NCI-H526 (cell line): ENCODE measurements at regions not wholly inside any gene's neighbourhood (a gene's known extent, or its start where the extent isn't known, plus 50 kb on each side); places are given as distances from the start of the nearest gene placed in this dataset.

Experiments
- DNase-seq, 2 experiments: peaks; one replicate each; lab custom pipeline; 2025; lab: John Stamatoyannopoulos, UW

GRCh38 chr18:76573325-76574025 is 78.4 kb upstream of the ZNF516 start:
- DNase-seq = no peak

DNA sequence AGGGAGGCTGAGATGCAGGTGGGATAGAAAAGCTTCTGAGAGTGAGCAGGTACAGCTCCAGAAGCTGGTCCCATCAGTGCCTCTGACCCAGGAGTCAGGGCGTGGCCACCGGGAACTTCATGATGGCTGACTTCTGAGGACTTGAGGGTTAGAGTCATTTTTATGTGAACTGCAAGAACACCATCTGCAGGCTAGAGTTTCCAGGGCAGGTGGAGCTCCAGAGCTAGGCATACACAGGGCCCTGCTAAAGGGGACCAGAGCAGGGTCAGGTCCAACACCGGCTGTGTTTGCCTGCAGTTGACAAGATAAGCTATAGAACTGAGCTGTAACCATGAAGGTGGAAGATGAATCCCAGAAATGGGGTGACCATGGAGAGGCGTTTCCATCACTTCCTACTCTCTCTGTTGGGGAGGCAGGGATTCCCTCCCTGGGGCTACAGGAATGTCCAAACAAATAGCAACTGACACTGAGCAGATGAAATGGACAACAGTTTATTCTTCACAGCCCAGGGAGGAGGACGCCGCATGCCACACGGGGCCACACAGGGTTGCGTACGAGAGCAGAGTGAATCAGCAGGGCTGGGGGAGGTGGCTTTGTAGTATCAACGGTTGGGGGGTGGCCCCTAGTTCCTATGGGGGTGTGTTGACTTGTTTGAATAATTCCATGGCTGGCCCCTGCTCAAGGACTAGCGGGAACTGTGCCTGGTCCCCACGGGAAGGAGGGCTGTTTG is 77.6 kb upstream of the ZNF516 start:
- DNase-seq = peak in 1 of 2 experiments; percentile 13

GRCh38 chr18:76571689-76572088 is 76.6 kb upstream of the ZNF516 start:
- no peak for DNase-seq

DNA sequence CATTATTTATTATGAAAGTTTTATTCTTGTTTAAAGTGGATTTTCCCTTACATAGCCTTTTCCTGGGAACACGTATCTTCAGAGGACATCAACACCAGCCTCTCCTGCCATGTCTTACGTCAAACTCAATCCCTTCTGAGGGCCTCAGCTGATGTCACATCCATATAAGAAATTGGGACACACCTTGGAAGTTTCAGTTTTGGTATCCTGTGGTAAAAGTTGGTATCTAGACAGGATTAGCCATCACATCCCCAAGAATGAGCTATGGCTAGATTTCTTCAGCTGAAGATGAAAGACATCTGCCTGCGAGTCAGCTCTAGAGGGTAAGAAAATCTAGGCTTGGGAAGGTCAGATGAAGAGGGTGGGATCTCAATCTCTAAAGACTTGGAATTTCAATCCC is 75.8 kb upstream of the ZNF516 start:
- DNase-seq = no peak

DNA sequence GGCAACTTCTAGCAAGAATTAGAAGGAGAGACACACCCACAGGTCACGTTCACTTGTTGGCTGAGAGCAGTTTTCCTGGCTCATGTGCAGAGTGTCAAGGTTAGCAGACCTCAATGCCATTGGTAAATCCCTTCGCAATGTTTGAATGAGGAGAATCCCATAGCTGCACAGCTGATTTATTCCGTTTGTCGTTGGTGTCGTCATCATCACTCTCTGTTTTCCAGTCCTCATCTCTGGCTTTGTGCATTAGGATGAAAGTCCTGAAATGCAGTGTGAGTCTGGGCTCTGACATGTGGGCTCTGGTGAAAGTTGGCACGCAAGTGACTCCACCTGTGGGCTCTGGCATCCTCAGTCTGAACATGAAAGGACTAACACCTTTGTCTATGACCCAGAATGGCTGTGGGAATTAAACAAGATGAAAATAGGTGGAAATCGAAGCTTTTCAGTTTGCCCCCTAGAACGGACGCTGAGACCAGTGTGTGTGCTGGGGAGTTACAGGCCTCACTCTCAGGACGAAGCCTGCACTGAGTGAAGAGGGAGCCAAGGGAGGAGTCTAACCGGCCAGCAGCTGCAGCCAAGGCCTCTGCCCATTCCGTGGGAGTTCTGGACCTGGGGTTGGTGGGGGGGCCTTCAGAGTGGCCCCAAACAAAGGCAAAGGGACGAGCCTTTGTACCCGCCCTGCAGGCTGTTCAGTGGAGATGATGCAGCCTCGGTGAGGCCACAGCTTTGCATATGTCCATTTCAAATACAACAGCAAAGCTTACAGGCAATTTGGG is 74.8 kb upstream of the ZNF516 start:
- no peak for DNase-seq

- no peak for DNase-seq
These were observed 73.7 kb upstream of the ZNF516 start for GRCh38 chr18:76568731-76569130.

- DNase-seq = no peak
These were observed 72.9 kb upstream of the ZNF516 start for GRCh38 chr18:76567835-76568445.

DNA sequence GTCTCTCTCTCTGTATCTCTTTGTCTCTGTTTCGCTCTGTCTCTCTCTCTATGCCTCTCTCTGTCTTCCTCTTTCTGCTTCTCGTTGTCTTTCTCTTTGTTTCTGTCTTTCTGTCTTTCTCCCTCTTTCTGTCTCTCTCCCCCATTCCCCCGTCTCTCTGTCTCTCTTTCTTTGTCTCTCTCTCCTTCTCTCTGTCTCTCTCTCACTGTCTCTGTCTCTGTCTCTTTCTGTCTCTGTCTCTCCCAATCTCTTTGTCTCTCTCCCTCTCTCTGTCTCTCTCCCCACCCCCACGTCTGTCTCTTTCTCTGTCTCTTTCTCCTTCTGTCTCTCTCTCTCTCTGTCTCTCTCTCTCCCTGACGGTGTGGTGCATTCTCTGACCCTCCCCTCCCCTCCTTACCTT is 71.9 kb upstream of the ZNF516 start:
- DNase-seq = no peak

- peak; percentile 43 to 62 for DNase-seq
These were observed 70.5 kb upstream of the ZNF516 start for GRCh38 chr18:76565238-76566173.

- DNase-seq = no peak
These were observed 69.7 kb upstream of the ZNF516 start for GRCh38 chr18:76564655-76565237.

GRCh38 chr18:76564117-76564516 is 69.1 kb upstream of the ZNF516 start:
- DNase-seq = no peak

DNA sequence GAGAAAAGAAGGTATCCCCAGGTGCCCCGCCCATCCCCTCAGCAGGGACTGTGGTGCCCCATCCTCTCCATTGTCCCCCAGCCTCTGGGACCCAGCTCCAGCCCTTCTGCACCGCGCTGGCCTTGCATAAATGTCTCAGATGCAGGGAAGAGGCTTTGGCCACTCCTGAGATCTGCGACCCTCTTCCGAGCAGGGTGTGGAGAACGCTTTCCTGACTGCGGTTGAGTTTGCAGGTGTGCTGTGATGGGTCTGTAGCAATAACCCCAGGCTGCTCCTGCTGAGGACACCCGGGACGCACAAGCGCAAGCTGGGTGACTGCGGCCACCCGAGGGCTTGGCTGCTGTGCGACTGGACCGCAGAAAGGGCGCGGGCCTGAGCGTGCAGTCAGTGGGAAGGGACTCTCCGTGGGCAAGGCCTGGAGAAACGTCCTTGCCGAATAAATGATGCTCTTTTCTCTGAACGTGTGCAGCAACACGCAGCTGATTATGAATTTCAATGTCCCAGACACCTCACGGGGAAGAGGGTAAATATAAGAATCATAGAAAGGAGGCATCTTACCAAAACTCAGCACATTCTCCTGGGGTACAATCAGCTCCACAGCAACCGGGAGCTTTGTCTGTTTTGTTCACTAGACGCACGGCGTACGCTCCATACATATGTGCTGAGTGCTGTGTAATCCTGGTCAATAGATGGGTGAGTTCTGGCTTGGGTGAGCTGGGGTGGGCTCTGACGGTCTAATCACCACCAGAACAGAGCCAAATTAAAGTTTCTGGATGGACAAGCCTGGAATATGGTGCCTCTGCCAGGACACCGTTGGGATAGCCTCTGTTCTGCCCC is 67.5 kb upstream of the ZNF516 start:
- DNase-seq = no peak

DNA sequence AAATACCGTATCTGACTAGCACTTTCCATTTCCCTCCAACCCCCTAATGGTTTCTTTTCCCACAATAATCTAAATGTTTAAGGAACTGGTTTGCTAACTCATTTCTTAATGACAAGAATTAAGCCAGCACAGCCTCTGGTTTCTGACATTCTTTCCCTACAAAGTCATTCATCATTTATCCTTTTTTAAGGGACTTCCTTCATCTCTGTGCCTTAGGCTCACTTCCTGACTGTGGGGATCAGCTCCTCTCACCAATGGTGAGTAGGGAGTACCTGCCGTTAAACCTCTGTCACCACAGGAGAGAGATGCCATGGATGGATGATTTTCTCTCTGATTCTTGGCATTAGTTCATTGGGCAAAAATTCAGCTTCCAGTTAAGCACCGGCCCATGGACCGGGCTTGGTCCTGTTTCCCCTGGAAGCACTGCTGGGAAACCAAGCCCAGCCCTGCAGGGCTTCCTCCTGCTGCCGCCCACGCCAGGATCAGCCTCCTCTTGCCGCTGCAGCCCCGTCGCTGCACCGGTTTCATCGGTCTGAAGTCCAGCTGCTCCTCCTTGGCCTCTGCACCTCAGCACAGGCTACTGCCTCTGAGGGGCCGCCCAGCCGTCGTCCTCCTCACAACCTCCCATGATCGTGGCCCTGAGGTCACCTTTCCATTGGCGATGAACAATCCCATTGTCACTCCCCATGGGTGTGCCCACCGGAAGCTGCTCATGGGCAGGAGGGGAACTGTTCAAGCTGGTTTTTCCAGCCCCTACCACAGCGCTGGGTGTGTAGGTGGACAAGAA is 64.0 kb upstream of the ZNF516 start:
- peak; percentile 13 to 71 for DNase-seq

DNA sequence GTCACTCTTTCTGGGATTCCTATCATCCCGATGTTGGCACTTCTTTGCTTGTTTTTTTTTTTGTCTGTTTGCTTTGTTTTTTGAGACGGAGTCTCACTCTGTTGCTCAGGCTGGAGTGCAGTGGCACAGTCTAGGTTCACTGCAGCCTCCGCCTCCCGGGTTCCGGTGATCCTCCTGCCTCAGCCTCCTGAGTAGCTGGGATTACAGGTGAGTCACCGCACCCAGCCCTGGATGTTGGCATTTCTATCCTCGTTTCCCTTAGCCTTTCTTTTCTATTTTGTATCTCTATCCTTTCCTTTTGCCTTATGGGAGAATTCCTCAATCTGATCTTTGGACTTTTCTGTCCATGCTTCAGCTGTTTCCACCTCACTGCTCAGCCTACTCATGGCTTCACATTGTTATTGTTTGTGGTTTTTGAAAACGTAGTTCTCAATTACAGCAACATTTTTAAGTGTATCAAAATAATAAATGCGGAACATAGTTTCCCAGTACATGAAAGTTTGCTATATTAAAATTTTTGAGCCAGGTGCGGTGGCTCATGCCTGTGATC is 62.1 kb upstream of the ZNF516 start:
- DNase-seq = no peak

DNA sequence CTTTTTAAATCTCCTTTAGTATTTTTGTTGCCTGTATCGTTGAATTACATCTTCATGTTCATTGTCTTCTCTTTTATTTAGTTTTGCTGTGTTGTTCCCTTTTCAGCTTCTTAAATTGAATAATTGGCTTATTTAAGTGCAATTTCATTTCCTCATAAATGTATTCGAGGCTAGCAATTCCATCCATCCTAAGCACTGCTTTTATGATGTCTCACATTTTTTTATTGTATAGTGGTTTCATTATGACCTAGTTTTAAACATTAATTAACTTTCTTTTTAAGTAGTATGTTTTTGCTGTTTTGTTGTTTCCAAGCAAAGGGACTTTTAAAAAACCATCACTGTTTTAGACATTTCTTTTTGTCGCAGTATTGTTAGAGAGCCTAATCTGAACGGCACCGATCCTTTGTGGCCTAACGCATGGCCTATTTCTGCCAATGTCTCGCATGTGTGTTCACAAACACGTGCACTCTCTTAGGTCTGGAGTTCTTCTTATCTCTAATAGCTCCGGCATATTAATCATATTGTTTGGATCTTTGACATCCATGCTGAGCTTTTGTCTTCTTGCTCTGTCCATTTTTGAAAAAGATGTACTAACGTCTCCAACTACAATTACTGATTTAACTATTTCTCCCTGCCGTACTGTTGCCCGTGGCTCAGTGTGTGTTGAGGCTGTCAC is 59.6 kb upstream of the ZNF516 start:
- peak in 1 of 2 experiments; percentile 16 for DNase-seq

- DNase-seq = peak; percentile 72
These were observed 58.9 kb upstream of the ZNF516 start for GRCh38 chr18:76553715-76554546.

- no peak for DNase-seq
These were observed 53.5 kb upstream of the ZNF516 start for GRCh38 chr18:76548541-76548940.
